ENCODE measurements at regions not wholly inside any gene's neighbourhood (a gene's known extent, or its start where the extent isn't known, plus 50 kb on each side); places are given as distances from the start of the nearest gene placed in this dataset.

DNA sequence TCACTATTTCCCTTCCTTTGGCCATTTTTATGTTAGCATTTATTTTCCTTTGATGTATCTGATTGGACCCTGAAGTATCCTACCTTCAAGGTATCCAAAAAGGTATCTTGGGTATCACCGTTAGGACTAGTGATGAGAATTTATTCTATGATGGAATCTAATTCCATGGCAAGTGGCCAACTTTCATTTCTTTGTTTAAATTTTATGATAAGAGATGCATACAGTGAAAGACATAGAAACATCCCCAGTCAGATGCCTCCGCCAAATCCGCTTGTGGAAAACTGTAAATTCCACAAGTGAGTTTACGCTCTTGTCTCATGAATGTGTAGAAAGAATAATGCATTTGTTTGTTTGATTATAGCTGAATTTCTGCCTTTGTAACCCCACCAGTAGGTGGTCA, 153.7 kb upstream of the NR2F2 start:
- TF ChIP-seq, protein P1, sequence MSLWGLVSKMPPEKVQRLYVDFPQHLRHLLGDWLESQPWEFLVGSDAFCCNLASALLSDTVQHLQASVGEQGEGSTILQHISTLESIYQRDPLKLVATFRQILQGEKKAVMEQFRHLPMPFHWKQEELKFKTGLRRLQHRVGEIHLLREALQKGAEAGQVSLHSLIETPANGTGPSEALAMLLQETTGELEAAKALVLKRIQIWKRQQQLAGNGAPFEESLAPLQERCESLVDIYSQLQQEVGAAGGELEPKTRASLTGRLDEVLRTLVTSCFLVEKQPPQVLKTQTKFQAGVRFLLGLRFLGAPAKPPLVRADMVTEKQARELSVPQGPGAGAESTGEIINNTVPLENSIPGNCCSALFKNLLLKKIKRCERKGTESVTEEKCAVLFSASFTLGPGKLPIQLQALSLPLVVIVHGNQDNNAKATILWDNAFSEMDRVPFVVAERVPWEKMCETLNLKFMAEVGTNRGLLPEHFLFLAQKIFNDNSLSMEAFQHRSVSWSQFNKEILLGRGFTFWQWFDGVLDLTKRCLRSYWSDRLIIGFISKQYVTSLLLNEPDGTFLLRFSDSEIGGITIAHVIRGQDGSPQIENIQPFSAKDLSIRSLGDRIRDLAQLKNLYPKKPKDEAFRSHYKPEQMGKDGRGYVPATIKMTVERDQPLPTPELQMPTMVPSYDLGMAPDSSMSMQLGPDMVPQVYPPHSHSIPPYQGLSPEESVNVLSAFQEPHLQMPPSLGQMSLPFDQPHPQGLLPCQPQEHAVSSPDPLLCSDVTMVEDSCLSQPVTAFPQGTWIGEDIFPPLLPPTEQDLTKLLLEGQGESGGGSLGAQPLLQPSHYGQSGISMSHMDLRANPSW (CRISPR knock-in tag; conservative IDR thresholded peaks at IDR 0.05; ENCODE audit: low read depth), result no peak
- TF ChIP-seq FOXK1 (CRISPR knock-in tag; IDR thresholded peaks at IDR 0.05) (no peak), NFE2L1 (CRISPR knock-in tag; IDR thresholded peaks at IDR 0.05) (no peak), ESRRA (CRISPR knock-in tag; IDR thresholded peaks at IDR 0.05; ENCODE audit: borderline replicate concordance) (no peak)
- TF ChIP-seq, protein P2, sequence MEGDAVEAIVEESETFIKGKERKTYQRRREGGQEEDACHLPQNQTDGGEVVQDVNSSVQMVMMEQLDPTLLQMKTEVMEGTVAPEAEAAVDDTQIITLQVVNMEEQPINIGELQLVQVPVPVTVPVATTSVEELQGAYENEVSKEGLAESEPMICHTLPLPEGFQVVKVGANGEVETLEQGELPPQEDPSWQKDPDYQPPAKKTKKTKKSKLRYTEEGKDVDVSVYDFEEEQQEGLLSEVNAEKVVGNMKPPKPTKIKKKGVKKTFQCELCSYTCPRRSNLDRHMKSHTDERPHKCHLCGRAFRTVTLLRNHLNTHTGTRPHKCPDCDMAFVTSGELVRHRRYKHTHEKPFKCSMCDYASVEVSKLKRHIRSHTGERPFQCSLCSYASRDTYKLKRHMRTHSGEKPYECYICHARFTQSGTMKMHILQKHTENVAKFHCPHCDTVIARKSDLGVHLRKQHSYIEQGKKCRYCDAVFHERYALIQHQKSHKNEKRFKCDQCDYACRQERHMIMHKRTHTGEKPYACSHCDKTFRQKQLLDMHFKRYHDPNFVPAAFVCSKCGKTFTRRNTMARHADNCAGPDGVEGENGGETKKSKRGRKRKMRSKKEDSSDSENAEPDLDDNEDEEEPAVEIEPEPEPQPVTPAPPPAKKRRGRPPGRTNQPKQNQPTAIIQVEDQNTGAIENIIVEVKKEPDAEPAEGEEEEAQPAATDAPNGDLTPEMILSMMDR (IDR thresholded peaks at IDR 0.05), result no peak
- TF ChIP-seq, protein P3, sequence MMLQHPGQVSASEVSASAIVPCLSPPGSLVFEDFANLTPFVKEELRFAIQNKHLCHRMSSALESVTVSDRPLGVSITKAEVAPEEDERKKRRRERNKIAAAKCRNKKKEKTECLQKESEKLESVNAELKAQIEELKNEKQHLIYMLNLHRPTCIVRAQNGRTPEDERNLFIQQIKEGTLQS (CRISPR knock-in tag; conservative IDR thresholded peaks at IDR 0.05), result no peak
- TF ChIP-seq, protein P4, sequence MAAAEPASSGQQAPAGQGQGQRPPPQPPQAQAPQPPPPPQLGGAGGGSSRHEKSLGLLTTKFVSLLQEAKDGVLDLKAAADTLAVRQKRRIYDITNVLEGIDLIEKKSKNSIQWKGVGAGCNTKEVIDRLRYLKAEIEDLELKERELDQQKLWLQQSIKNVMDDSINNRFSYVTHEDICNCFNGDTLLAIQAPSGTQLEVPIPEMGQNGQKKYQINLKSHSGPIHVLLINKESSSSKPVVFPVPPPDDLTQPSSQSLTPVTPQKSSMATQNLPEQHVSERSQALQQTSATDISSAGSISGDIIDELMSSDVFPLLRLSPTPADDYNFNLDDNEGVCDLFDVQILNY (CRISPR knock-in tag; IDR thresholded peaks at IDR 0.05), result no peak
- TF ChIP-seq, protein P5, sequence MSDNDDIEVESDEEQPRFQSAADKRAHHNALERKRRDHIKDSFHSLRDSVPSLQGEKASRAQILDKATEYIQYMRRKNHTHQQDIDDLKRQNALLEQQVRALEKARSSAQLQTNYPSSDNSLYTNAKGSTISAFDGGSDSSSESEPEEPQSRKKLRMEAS (CRISPR knock-in tag; IDR thresholded peaks at IDR 0.05), result no peak
